Astrocyte (in vitro differentiated cells and primary cell): ENCODE measurements at regions not wholly inside any gene's neighbourhood (a gene's known extent, or its start where the extent isn't known, plus 50 kb on each side); places are given as distances from the start of the nearest gene placed in this dataset.

Source experiments
- CTCF ChIP-seq: IDR thresholded peaks from 2 replicates; pipeline ENCODE4 v1.5.1; 2011; ENCODE audit warnings: low read depth, mild to moderate bottlenecking, inconsistent platforms, low read length, moderate library complexity; ENCODE audit not compliant: insufficient read depth
- EZH2 ChIP-seq: IDR thresholded peaks from 2 replicates; pipeline ENCODE4 v1.6.1; 2012; ENCODE audit warnings: mild to moderate bottlenecking, low read length, inconsistent platforms; ENCODE audit not compliant: insufficient read depth

- TF ChIP-seq CTCF (no peak), EZH2 (no peak)
Observed at GRCh38 chr4:19522966-19523365, 728.7 kb upstream of the SLIT2 start.
